ENCODE measurements at regions not wholly inside any gene's neighbourhood (a gene's known extent, or its start where the extent isn't known, plus 50 kb on each side); places are given as distances from the start of the nearest gene placed in this dataset.

DNA sequence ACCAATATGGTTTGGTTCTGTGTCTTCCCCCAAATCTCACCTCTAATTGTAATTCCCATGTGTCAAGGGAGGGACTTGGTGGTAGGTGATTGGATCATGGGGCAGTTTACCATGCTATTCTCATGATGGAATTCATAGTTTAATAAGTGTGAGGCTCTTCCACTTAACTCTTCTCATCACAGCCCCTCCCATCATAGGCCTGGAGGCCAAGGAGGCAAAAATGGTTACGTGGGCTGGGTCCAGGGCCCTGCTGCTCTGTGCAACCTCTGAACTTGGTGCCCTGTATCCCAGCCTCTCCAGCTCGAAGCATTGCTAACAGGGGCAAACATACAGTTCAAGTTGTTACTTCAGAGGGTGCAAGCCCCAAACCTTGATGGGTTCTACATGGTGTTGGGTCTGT, 232.7 kb downstream of the ADGRG6 start:
- Histone ChIP-seq H3K4me1 (ENCODE audit: control insufficient read depth, insufficient read depth, low read length) (no peaks in the 10 kb centered on the region), H3K36me3 (ENCODE audit: control insufficient read depth, insufficient read depth, low read length) (no peaks in the 10 kb centered on the region), H3K9me3 (ENCODE audit: control insufficient read depth, low read depth, low read length) (no peaks in the 10 kb centered on the region), H3K27ac (ENCODE audit: low read length) (no peak overlapping the region), H3K27me3 (ENCODE audit: control insufficient read depth, insufficient read depth, low read length) (no peaks in the 10 kb centered on the region), H3K4me3 (ENCODE audit: low read length) (no peak overlapping the region)
- WGBS (ENCODE audit: insufficient coverage, low lambda C conversion rate) = no CpG with 5 or more reads among the region's 2 CpGs
- no peak for DNase-seq

DNA sequence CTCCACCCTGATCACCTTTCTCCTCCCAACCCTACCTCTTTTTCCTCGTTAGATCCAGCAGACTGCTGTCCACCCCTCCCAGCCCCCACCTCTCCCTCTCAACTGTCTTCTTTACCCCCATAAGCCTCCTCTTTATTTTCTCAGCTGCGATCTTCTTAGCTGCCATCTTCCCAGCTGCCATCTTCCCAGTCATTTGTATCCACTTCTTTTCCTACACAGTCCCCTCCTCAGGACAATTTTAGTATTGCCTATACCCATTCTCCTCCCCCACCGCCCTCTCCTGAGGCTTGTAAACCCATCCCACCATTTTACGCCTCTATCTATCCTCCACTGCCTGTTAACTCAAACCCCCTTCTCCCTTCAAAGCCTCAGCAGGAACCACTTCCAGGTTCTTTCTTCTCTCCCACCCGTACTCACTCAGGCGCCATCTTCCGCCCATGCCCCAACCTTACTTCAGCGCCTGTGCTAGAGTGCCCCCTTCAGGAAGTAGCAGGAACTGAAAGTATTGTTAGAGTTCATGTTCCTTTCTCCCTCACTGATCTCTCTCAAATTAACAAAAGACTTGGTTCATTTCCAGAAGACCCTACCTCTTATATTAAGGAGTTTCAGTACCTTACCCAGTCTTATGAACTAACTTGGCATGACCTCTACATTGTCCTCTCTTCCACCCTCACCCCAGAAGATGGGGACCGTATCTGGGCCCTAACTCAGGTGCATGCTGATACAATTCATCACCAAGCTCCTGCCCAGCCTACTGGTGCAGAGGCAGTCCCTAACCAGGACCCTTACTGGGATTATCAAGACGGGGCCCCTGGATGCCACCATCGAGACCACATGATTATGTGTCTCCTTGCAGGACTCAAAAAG, 236.0 kb downstream of the ADGRG6 start:
- Histone ChIP-seq H3K36me3 (ENCODE audit: control insufficient read depth, insufficient read depth, low read length) (no peaks in the 10 kb centered on the region), H3K27me3 (ENCODE audit: control insufficient read depth, insufficient read depth, low read length) (no peaks in the 10 kb centered on the region), H3K4me3 (ENCODE audit: low read length) (no peak overlapping the region), H3K9me3 (ENCODE audit: control insufficient read depth, low read depth, low read length) (no peaks in the 10 kb centered on the region), H3K4me1 (ENCODE audit: control insufficient read depth, insufficient read depth, low read length) (no peaks in the 10 kb centered on the region), H3K27ac (ENCODE audit: low read length) (no peak overlapping the region)
- DNase-seq = no peak
- 83% methylated on average over 3 of the region's 11 CpGs for WGBS (ENCODE audit: insufficient coverage, low lambda C conversion rate)

DNA sequence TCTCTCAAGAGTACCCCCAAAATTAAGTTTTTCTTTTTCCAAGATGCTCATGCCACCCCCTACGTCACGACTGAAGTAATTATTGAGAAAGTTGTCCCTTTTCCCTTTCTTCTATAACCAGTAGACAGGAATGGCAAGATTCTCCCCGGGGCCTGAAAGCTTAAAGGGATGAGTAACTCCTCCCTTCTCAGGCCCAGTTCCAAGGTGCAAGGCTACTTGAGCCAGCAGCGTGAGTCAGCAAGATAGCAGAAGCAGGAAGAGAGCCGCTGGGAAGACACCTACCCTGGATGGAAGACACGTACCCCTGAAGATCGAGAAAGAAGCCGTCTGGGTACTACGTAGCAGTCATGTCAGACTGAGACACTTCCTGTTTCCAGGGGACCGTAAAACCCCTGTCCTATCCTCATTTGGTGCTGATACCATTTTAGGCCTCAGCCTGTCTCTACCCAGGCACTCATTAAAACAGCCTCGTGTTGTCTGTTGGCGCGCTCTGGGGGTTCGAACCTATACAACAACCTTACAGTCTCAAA, 241.0 kb downstream of the ADGRG6 start:
- H3K27me3 ChIP-seq (ENCODE audit: control insufficient read depth, insufficient read depth, low read length) = no peaks in the 10 kb centered on the region
- DNase-seq = peak; percentile 14 to 37
- no peaks in the 10 kb centered on the region for H3K4me1 ChIP-seq (ENCODE audit: control insufficient read depth, insufficient read depth, low read length)
- no peak overlapping the region for H3K4me3 ChIP-seq (ENCODE audit: low read length)
- no peak overlapping the region for H3K27ac ChIP-seq (ENCODE audit: low read length)
- no CpG with 5 or more reads among the region's 14 CpGs for WGBS (ENCODE audit: insufficient coverage, low lambda C conversion rate)
- H3K36me3 ChIP-seq (ENCODE audit: control insufficient read depth, insufficient read depth, low read length) = no peaks in the 10 kb centered on the region
- no peaks in the 10 kb centered on the region for H3K9me3 ChIP-seq (ENCODE audit: control insufficient read depth, low read depth, low read length)

DNA sequence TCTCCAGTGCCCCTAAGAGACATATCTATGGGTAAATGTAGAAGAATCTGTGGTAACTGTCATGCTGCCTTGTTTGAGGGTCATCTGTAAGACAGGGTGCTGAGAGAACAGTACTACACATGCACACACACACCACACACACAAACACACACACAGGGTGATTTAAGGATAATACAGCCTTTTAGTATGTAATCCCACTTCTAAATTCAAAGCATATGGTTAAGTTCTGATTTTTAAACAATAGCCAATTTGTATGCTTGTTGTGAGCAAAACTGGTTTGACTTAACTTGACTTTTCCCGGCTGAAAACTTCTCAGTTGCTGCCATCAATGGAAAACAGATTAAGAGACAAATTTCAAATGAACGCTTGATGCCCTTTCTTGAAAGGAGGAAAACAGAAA, 241.8 kb downstream of the ADGRG6 start:
- WGBS (ENCODE audit: insufficient coverage, low lambda C conversion rate) = 100% methylated on average over 1 of the region's 2 CpGs
- H3K4me3 ChIP-seq (ENCODE audit: low read length) = no peak overlapping the region
- H3K27ac ChIP-seq (ENCODE audit: low read length) = no peak overlapping the region
- DNase-seq = no peak
- H3K9me3 ChIP-seq (ENCODE audit: control insufficient read depth, low read depth, low read length) = no peaks in the 10 kb centered on the region
- H3K36me3 ChIP-seq (ENCODE audit: control insufficient read depth, insufficient read depth, low read length) = no peaks in the 10 kb centered on the region
- no peaks in the 10 kb centered on the region for H3K27me3 ChIP-seq (ENCODE audit: control insufficient read depth, insufficient read depth, low read length)
- no peaks in the 10 kb centered on the region for H3K4me1 ChIP-seq (ENCODE audit: control insufficient read depth, insufficient read depth, low read length)

DNA sequence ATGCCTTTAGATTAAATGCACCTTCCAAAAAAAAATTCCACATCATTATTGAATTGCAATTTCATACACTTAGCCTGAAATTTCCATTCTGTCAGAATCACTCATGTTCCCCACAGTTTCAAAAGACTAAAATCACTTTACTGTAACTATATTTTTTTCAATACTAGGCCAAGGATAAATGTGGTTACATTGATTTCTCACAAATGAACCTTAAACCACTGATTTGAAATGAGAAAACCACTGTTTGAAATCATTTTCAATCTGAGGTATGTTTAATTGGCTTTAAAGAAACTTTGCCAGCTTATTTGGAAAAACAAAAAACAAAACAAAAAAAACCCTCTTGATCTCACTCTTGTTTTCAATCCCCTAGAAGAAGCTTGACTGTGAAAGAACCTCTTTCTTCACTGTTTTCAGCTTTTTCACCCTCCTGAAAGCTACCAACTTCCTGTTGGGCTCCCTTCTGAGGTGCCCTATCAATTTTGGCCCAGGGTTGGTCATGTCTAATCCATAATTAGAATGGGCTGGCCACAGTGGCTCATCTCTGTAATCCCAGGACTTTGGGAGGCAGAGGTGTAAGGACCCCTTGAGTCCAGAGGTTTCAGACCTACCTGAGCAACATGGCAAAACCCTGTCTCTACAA, 242.5 kb downstream of the ADGRG6 start:
- Histone ChIP-seq H3K9me3 (ENCODE audit: control insufficient read depth, low read depth, low read length) (no peaks in the 10 kb centered on the region), H3K36me3 (ENCODE audit: control insufficient read depth, insufficient read depth, low read length) (no peaks in the 10 kb centered on the region), H3K4me3 (ENCODE audit: low read length) (no peak overlapping the region), H3K27ac (ENCODE audit: low read length) (no peak overlapping the region), H3K4me1 (ENCODE audit: control insufficient read depth, insufficient read depth, low read length) (no peaks in the 10 kb centered on the region), H3K27me3 (ENCODE audit: control insufficient read depth, insufficient read depth, low read length) (no peaks in the 10 kb centered on the region)
- DNase-seq = no peak

DNA sequence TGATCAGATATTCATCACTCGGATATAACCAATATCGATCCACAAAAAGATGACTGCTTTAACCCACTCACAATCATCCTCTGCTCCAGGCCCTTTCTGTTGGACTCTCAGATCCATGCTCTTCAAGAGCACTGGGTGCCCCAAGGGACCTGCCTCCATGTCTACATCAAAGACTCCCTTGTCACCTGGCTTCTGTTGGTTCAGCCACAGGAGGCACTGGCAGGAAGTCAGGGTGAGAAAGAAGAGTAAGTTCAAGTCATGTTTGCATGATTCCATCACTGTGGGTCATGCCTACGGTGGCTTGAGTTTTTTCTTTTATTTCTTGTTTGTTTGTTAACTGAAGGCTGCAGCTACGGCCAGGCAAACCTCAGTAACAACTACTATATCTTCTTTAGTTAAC, 243.3 kb downstream of the ADGRG6 start:
- WGBS (ENCODE audit: insufficient coverage, low lambda C conversion rate) = 88% methylated on average over 1 of the region's 4 CpGs
- no peak for DNase-seq

DNA sequence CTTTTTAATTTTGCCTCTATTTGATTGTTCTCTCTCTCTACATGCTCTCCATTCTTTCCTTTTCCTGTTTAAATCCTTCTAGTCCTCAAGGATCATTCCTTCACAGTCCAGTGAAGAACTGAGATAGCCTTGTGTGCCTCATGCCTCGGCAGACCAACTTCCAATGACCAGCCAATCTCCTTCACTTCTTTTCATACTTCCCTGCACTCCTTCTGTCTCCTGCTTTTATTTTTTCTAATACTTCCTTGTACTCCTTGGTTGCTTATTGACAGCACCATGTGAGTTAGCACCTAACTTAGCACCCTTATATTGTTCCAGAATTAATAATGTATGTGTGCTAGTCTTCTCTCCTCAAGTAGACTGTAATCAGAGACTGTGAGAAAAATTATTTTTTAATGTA, 246.8 kb downstream of the ADGRG6 start:
- WGBS (ENCODE audit: insufficient coverage, low lambda C conversion rate) = no CpG with 5 or more reads among the region's 1 CpG
- H3K4me1 ChIP-seq (ENCODE audit: control insufficient read depth, insufficient read depth, low read length) = no peaks in the 10 kb centered on the region
- no peaks in the 10 kb centered on the region for H3K36me3 ChIP-seq (ENCODE audit: control insufficient read depth, insufficient read depth, low read length)

More for the DNA sequence above, 243.3 kb downstream of the ADGRG6 start:
- Histone ChIP-seq H3K27me3 (ENCODE audit: control insufficient read depth, insufficient read depth, low read length) (no peaks in the 10 kb centered on the region), H3K4me3 (ENCODE audit: low read length) (no peak overlapping the region), H3K27ac (ENCODE audit: low read length) (no peak overlapping the region), H3K9me3 (ENCODE audit: control insufficient read depth, low read depth, low read length) (no peaks in the 10 kb centered on the region), H3K36me3 (ENCODE audit: control insufficient read depth, insufficient read depth, low read length) (no peaks in the 10 kb centered on the region), H3K4me1 (ENCODE audit: control insufficient read depth, insufficient read depth, low read length) (no peaks in the 10 kb centered on the region)

DNA sequence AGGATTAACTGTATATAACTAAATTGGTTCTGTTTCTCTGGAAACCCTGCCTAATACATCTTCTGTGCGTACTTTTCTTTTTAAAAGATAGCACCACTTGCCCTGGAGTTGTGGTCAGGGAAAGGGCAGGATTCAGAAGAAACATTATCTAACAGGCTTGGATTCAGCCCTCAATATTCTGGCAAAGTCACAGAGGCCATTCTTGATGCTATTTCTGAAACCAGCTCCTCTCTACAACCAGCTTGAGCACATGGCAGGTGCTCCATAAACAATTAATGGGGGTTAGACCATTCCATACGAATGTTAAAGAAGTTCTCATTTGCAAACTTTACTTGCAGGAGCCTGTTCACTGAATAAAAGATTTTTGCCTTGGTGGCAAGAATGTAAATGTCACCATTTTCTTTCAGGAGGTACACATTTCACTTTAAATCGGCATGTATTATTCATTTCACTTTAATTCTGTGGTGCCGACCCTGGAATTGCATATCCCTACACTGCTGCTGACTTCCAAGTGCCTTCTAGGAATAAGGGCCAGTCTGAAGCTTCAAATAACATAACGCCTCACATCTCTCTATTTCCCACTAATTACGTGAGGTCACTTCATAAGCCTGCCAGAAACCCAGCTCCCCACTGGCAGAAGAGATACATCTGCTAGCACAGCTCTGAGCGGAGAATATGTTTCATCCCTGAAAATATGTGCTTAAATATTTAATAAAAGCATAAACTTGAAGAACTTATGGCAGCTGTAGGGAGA, 248.7 kb downstream of the ADGRG6 start:
- WGBS (ENCODE audit: insufficient coverage, low lambda C conversion rate) = 67% methylated on average over 3 of the region's 7 CpGs
- H3K9me3 ChIP-seq (ENCODE audit: control insufficient read depth, low read depth, low read length) = no peaks in the 10 kb centered on the region
- H3K4me1 ChIP-seq (ENCODE audit: control insufficient read depth, insufficient read depth, low read length) = no peaks in the 10 kb centered on the region
- H3K4me3 ChIP-seq (ENCODE audit: low read length) = no peak overlapping the region
- H3K36me3 ChIP-seq (ENCODE audit: control insufficient read depth, insufficient read depth, low read length) = no peaks in the 10 kb centered on the region
- no peak for DNase-seq
- H3K27ac ChIP-seq (ENCODE audit: low read length) = no peak overlapping the region
- H3K27me3 ChIP-seq (ENCODE audit: control insufficient read depth, insufficient read depth, low read length) = peaks cover 4% of the 10 kb centered on the region

More for the DNA sequence above, 246.8 kb downstream of the ADGRG6 start:
- Histone ChIP-seq H3K27me3 (ENCODE audit: control insufficient read depth, insufficient read depth, low read length) (peaks cover 4% of the 10 kb centered on the region), H3K4me3 (ENCODE audit: low read length) (no peak overlapping the region), H3K27ac (ENCODE audit: low read length) (no peak overlapping the region), H3K9me3 (ENCODE audit: control insufficient read depth, low read depth, low read length) (no peaks in the 10 kb centered on the region)
- no peak for DNase-seq

DNA sequence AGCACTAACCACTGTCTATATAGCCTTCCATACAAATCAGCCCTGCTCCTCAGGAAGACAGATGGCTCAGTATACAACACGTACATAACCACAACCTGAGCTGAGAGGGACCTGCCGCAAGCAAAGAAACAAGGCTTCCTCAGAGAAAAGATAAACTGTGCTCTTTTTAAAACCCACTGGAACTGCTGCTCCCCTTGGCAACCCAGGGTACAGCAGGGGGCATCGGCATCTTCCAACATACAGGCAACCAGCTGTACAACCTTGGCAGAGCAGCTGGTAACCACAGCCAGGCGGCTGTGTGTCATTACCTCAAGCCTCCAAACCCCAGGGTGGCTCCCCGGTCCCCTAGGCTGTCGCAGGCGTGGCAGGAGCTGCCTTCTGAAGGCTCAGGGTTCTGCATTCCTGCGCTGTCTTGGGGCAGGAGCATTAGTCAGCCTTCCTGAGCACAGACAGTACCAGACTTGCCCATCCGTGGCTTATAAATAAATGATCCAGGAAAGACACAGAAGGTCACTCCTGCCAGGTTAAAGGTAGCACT, 249.5 kb downstream of the ADGRG6 start:
- no peak for DNase-seq
- H3K27ac ChIP-seq (ENCODE audit: low read length) = no peak overlapping the region
- H3K4me3 ChIP-seq (ENCODE audit: low read length) = no peak overlapping the region
- H3K4me1 ChIP-seq (ENCODE audit: control insufficient read depth, insufficient read depth, low read length) = no peaks in the 10 kb centered on the region
- H3K27me3 ChIP-seq (ENCODE audit: control insufficient read depth, insufficient read depth, low read length) = peaks cover 4% of the 10 kb centered on the region
- no peaks in the 10 kb centered on the region for H3K9me3 ChIP-seq (ENCODE audit: control insufficient read depth, low read depth, low read length)
- no CpG with 5 or more reads among the region's 9 CpGs for WGBS (ENCODE audit: insufficient coverage, low lambda C conversion rate)
- H3K36me3 ChIP-seq (ENCODE audit: control insufficient read depth, insufficient read depth, low read length) = no peaks in the 10 kb centered on the region

DNA sequence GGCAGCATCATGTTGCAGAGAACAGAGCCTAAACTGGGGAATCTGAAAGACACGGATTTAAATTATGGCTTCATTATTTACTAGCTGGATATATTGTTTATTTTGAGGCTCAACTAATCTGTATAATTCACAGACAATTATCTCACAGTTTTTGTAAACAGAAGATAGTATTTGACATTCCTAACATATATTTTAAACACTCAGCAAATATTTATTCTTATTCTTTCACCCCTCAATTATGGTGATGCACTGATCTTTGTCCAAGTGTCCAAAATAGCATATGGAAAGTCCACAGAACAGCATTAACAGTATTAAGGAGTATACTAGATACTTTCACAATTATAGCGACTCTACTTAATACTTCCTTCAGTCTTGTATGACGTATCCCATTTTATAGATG, 257.0 kb downstream of the ADGRG6 start:
- DNase-seq = no peak

More for the DNA sequence above, 257.0 kb downstream of the ADGRG6 start:
- Histone ChIP-seq H3K9me3 (ENCODE audit: control insufficient read depth, low read depth, low read length) (no peaks in the 10 kb centered on the region), H3K27me3 (ENCODE audit: control insufficient read depth, insufficient read depth, low read length) (no peaks in the 10 kb centered on the region), H3K4me3 (ENCODE audit: low read length) (no peak overlapping the region), H3K27ac (ENCODE audit: low read length) (no peak overlapping the region), H3K4me1 (ENCODE audit: control insufficient read depth, insufficient read depth, low read length) (no peaks in the 10 kb centered on the region), H3K36me3 (ENCODE audit: control insufficient read depth, insufficient read depth, low read length) (no peaks in the 10 kb centered on the region)
- WGBS (ENCODE audit: insufficient coverage, low lambda C conversion rate) = no CpG with 5 or more reads among the region's 3 CpGs
